A549 (cell line): ENCODE measurements at regions not wholly inside any gene's neighbourhood (a gene's known extent, or its start where the extent isn't known, plus 50 kb on each side); places are given as distances from the start of the nearest gene placed in this dataset.

Source experiments
- CHD2 ChIP-seq: fragments of 150-350 bp; IDR thresholded peaks from 2 replicates; pipeline ENCODE4 v1.6.1; 2014; ENCODE audit warnings: low read length; ENCODE audit not compliant: partially characterized antibody
- POLR2A ChIP-seq: IDR thresholded peaks from 2 replicates; pipeline ENCODE4 v1.6.1; 2012; ENCODE audit warnings: mild to moderate bottlenecking, low read length
- SMC3 ChIP-seq: fragments of >200 bp; sonication (Bioruptor Twin); formaldehyde crosslinking; IDR thresholded peaks from 3 replicates; pipeline ENCODE4 v1.6.1; 2018; ENCODE audit warnings: inconsistent platforms
- TF ChIP-seq, protein P1 (sequence below): fragments of >200 bp; sonication (Bioruptor Twin); formaldehyde crosslinking; IDR thresholded peaks from 3 replicates; pipeline ENCODE4 v1.5.1; 2016

DNA sequence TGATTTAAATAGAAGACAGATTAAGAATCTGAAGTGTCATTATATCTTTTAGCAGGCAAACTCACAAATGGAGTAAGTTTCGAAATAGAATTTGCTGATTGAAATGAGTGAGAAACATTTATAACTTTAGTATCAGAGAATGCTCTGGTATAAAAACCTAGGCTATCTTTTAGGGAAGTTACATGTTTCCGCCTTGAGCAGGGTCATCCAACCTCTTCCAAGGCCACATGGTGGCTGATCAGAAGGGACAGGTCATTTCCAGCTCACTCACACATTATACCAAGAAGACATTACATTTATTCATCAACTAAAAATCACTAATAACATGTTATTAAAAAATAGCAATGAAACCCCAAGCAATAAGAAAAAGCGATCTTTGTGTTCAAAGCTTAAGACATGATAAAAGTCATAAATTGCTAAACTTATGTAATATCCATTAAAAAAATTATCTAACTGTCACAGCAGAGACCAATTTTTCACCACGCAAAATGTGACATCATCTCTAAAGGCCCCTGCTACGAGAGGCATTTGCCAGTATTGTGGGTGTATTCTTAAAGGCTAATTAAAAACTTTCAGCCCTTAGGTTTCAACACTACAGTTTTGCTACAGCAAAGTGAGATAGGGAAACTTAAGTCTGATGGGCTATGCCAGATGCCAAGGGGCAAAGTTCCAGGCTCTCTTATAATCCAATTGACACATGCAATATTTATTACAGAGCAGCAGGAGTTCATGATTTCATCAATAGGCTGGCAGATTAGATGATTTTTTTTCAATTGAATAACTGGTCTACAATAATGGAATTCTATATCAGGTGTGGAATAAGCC is 240.4 kb upstream of the TBL1XR1 start:
- TF ChIP-seq, protein P1, sequence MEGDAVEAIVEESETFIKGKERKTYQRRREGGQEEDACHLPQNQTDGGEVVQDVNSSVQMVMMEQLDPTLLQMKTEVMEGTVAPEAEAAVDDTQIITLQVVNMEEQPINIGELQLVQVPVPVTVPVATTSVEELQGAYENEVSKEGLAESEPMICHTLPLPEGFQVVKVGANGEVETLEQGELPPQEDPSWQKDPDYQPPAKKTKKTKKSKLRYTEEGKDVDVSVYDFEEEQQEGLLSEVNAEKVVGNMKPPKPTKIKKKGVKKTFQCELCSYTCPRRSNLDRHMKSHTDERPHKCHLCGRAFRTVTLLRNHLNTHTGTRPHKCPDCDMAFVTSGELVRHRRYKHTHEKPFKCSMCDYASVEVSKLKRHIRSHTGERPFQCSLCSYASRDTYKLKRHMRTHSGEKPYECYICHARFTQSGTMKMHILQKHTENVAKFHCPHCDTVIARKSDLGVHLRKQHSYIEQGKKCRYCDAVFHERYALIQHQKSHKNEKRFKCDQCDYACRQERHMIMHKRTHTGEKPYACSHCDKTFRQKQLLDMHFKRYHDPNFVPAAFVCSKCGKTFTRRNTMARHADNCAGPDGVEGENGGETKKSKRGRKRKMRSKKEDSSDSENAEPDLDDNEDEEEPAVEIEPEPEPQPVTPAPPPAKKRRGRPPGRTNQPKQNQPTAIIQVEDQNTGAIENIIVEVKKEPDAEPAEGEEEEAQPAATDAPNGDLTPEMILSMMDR, result no peak
- TF ChIP-seq CHD2, result no peak
- TF ChIP-seq POLR2A, result no peak
- no peak for TF ChIP-seq SMC3
